H1 (cell line): ENCODE measurements at regions not wholly inside any gene's neighbourhood (a gene's known extent, or its start where the extent isn't known, plus 50 kb on each side); places are given as distances from the start of the nearest gene placed in this dataset.

Experiments used
- CTCF ChIA-PET: fragments of 300-600 bp; sonication (Branson Sonifier 250); formaldehyde crosslinking; loops from one replicate; lab custom pipeline; 2021; ENCODE audit not compliant: partially characterized antibody; lab: Charles Lee
- POLR2A ChIA-PET: fragments of 300-600 bp; sonication (Branson Sonifier 250); formaldehyde crosslinking; loops from one replicate; lab custom pipeline; 2021; ENCODE audit warnings: inconsistent platforms; ENCODE audit not compliant: partially characterized antibody; lab: Charles Lee
- DNase-seq, 2 experiments: peaks; one replicate each; pipeline versions ENCODE4 v3.0.0 to v3.0.0-alpha.2; 2010 to 2022; ENCODE audit warnings: low spot score in 2 of 2, low read depth in 1 of 2, mixed read lengths in 1 of 2
- FAIRE-seq: peaks from 2 replicates; lab custom pipeline; 2011; peaks lifted over from hg19 to GRCh38; lab: Jason Lieb, UNC
- H2AFZ ChIP-seq: 2 replicates; pipeline ENCODE4 v1.8.1; 2012; ENCODE audit warnings: low read length, inconsistent platforms
- H2AK5ac ChIP-seq: 2 replicates; pipeline ENCODE4 v1.6.1; 2013; ENCODE audit warnings: low read depth, low read length
- H2BK120ac ChIP-seq: replicated peaks from 2 replicates; pipeline ENCODE3; 2013; ENCODE audit warnings: low read depth, low read length, inconsistent platforms
- H2BK12ac ChIP-seq: 2 replicates; pipeline ENCODE4 v1.6.1; 2013; ENCODE audit warnings: low read depth, low read length
- H2BK15ac ChIP-seq: 2 replicates; pipeline ENCODE4 v1.6.1; 2013; ENCODE audit warnings: low read length
- H2BK20ac ChIP-seq: 2 replicates; pipeline ENCODE4 v1.6.1; 2013; ENCODE audit warnings: low read length
- H2BK5ac ChIP-seq: 2 replicates; pipeline ENCODE4 v1.6.1; 2013; ENCODE audit warnings: low read depth, low read length
- H3K14ac ChIP-seq: 2 replicates; pipeline ENCODE4 v1.6.1; 2013; ENCODE audit warnings: inconsistent platforms; ENCODE audit not compliant: insufficient read length
- H3K18ac ChIP-seq: 2 replicates; pipeline ENCODE4 v1.6.1; 2013; ENCODE audit warnings: low read length; ENCODE audit errors: extremely low read depth
- H3K23ac ChIP-seq: 2 replicates; pipeline ENCODE4 v1.6.1; 2013; ENCODE audit warnings: inconsistent platforms; ENCODE audit not compliant: insufficient read length
- H3K23me2 ChIP-seq: 2 replicates; pipeline ENCODE4 v1.6.1; 2013; ENCODE audit warnings: low read depth, low read length
- H3K27ac ChIP-seq: 2 replicates; pipeline ENCODE4 v1.6.1; 2011; ENCODE audit warnings: low read depth, low read length, inconsistent platforms
- H3K27me3 ChIP-seq, 4 experiments: replicated peaks in 1 of 4; 1 replicate in 1 of 4; 2 replicates in 3 of 4; pipeline versions ENCODE4 v1.6.1 to v1.8.1; 2011 to 2013; ENCODE audit warnings: low read length in 3 of 4, mild to moderate bottlenecking in 3 of 4, inconsistent platforms in 2 of 4, mixed read lengths in 2 of 4, moderate library complexity in 1 of 4; ENCODE audit not compliant: control insufficient read depth in 3 of 4, insufficient read depth in 3 of 4; ENCODE audit errors: extremely low read depth in 1 of 4
- H3K36me3 ChIP-seq, 4 experiments: 2 replicates each; pipeline versions ENCODE4 v1.6.1 to v1.8.1; 2011 to 2013; ENCODE audit warnings: mild to moderate bottlenecking in 4 of 4, low read length in 3 of 4, moderate library complexity in 2 of 4, control low read depth in 1 of 4, inconsistent platforms in 1 of 4; ENCODE audit not compliant: insufficient read depth in 4 of 4, control insufficient read depth in 2 of 4
- H3K4ac ChIP-seq: replicated peaks from 2 replicates; pipeline ENCODE3; 2013; ENCODE audit warnings: low read length, low read depth, mixed read lengths, inconsistent platforms; ENCODE audit not compliant: insufficient read length
- H3K4me1 ChIP-seq, 4 experiments: replicated peaks in 1 of 4; 1 replicate in 1 of 4; 2 replicates in 3 of 4; pipeline versions ENCODE4 v1.6.1 to v1.8.1; 2011 to 2013; ENCODE audit warnings: low read length in 3 of 4, inconsistent platforms in 2 of 4, mixed read lengths in 1 of 4; ENCODE audit not compliant: insufficient read depth in 4 of 4, control insufficient read depth in 3 of 4
- H3K4me2 ChIP-seq, 2 experiments: 2 replicates each; pipeline versions ENCODE4 v1.6.1 to v1.8.1; 2011 to 2013; ENCODE audit warnings: low read depth in 2 of 2, low read length in 2 of 2, control low read depth in 1 of 2, inconsistent platforms in 1 of 2, mild to moderate bottlenecking in 1 of 2; ENCODE audit not compliant: insufficient read depth in 1 of 2
- H3K4me3 ChIP-seq, 4 experiments: fragments of 200-600, 300-600 bp in 1 of 4; sonication (generic), shearing (Covaris generic), sonication (Bioruptor Twin) in 1 of 4; 2 replicates each; pipeline versions ENCODE4 v1.5.1 to v1.8.1; 2011 to 2016; ENCODE audit warnings: low read length in 4 of 4, low read depth in 3 of 4, control low read depth in 2 of 4, inconsistent platforms in 2 of 4, mild to moderate bottlenecking in 2 of 4, mixed read lengths in 1 of 4, moderate library complexity in 1 of 4; ENCODE audit not compliant: insufficient read depth in 2 of 4; ENCODE audit errors: extremely low read depth in 1 of 4
- H3K56ac ChIP-seq: replicated peaks from 2 replicates; pipeline ENCODE3; 2013; ENCODE audit warnings: low read depth, mild to moderate bottlenecking, mixed read lengths, low read length, inconsistent platforms; ENCODE audit not compliant: insufficient read length
- H3K79me1 ChIP-seq: 2 replicates; pipeline ENCODE4 v1.6.1; 2013; ENCODE audit warnings: low read depth, low read length, control low read depth
- H3K79me2 ChIP-seq, 2 experiments: 2 replicates each; pipeline versions ENCODE4 v1.6.1 to v1.8.1; 2012 to 2013; ENCODE audit warnings: low read length in 2 of 2, mild to moderate bottlenecking in 2 of 2, inconsistent platforms in 1 of 2; ENCODE audit not compliant: insufficient read depth in 2 of 2, control insufficient read depth in 1 of 2
- H3K9ac ChIP-seq, 4 experiments: replicated peaks in 1 of 4; 1 replicate in 1 of 4; 2 replicates in 3 of 4; pipeline versions ENCODE4 v1.6.1 to v1.8.1; 2011 to 2013; ENCODE audit warnings: low read depth in 3 of 4, low read length in 3 of 4, control low read depth in 2 of 4, mild to moderate bottlenecking in 2 of 4, moderate library complexity in 2 of 4, inconsistent platforms in 1 of 4; ENCODE audit errors: extremely low read depth in 1 of 4
- H3K9me3 ChIP-seq, 2 experiments: 2 replicates each; pipeline versions ENCODE4 v1.6.1 to v1.8.1; 2012 to 2013; ENCODE audit warnings: mild to moderate bottlenecking in 2 of 2, moderate library complexity in 2 of 2, control low read depth in 1 of 2, inconsistent platforms in 1 of 2, low read depth in 1 of 2, low read length in 1 of 2, mixed read lengths in 1 of 2; ENCODE audit not compliant: insufficient read depth in 2 of 2
- H4K20me1 ChIP-seq, 2 experiments: replicated peaks in 1 of 2; 2 replicates each; pipeline versions ENCODE3 to v1.8.1; 2011 to 2013; ENCODE audit warnings: inconsistent platforms in 2 of 2, low read length in 2 of 2, mild to moderate bottlenecking in 1 of 2; ENCODE audit not compliant: insufficient read depth in 2 of 2, control insufficient read depth in 1 of 2
- H4K5ac ChIP-seq: 2 replicates; pipeline ENCODE4 v1.6.1; 2013; ENCODE audit warnings: low read length, low read depth, mixed read lengths, inconsistent platforms; ENCODE audit not compliant: insufficient read length
- H4K8ac ChIP-seq: 2 replicates; pipeline ENCODE4 v1.8.0; 2013; ENCODE audit warnings: mild to moderate bottlenecking, moderate library complexity, low read length, inconsistent platforms; ENCODE audit not compliant: insufficient read depth; ENCODE audit errors: extremely low read depth
- H4K91ac ChIP-seq: replicated peaks from 2 replicates; pipeline ENCODE3; 2013; ENCODE audit warnings: low read length, mixed read lengths, inconsistent platforms; ENCODE audit not compliant: insufficient read length
- CTBP2 ChIP-seq: IDR thresholded peaks from 2 replicates; pipeline ENCODE4 v1.7.0; 2011; ENCODE audit warnings: borderline replicate concordance, mild to moderate bottlenecking, moderate library complexity, mixed read lengths, low read length; ENCODE audit not compliant: insufficient read depth, insufficient read length
- E2F6 ChIP-seq: IDR thresholded peaks from 2 replicates; pipeline ENCODE4 v1.6.1; 2012; ENCODE audit warnings: inconsistent platforms
- EGR1 ChIP-seq: IDR thresholded peaks from 2 replicates; pipeline ENCODE4 v1.6.1; 2011; ENCODE audit warnings: low read depth, low read length, borderline replicate concordance
- KDM4A ChIP-seq: IDR thresholded peaks from one replicate; pipeline ENCODE4 v1.7.1; 2012; ENCODE audit warnings: low read depth, mild to moderate bottlenecking, moderate library complexity, low read length, inconsistent platforms; ENCODE audit not compliant: severe bottlenecking
- RXRA ChIP-seq: IDR thresholded peaks from 2 replicates; pipeline ENCODE4 v1.6.1; 2011; ENCODE audit warnings: low read depth, mild to moderate bottlenecking, low read length, moderate library complexity; ENCODE audit not compliant: insufficient read depth
- SIRT6 ChIP-seq: IDR thresholded peaks from one replicate; pipeline ENCODE4 v1.7.1; 2012; ENCODE audit warnings: low read length, inconsistent platforms
- SP1 ChIP-seq: IDR thresholded peaks from 2 replicates; pipeline ENCODE4 v1.6.1; 2011; ENCODE audit warnings: low read depth, low read length
- TAF7 ChIP-seq: optimal IDR thresholded peaks from 2 replicates; pipeline ENCODE3; 2011; ENCODE audit warnings: low read depth, mild to moderate bottlenecking, inconsistent platforms, low read length, moderate library complexity, borderline replicate concordance
- TEAD4 ChIP-seq: IDR thresholded peaks from 2 replicates; pipeline ENCODE4 v1.6.1; 2012; ENCODE audit warnings: low read depth, low read length, inconsistent platforms, mixed read lengths
- ZNF274 ChIP-seq: IDR thresholded peaks from 2 replicates; pipeline ENCODE4 v1.7.0; 2012; ENCODE audit warnings: low read length, borderline replicate concordance; ENCODE audit errors: extremely low read depth
- WGBS, 2 experiments: shearing (Covaris generic) in 1 of 2; methylation state at CpG; one replicate each; pipeline versions ENCODE4 v1.1.6 to v1.1.7; 2013 to 2015; ENCODE audit warnings: low lambda C conversion rate in 2 of 2, mixed read lengths in 2 of 2, inconsistent platforms in 1 of 2, low coverage in 1 of 2, missing lambda C conversion rate in 1 of 2; ENCODE audit not compliant: insufficient replicate concordance in 2 of 2, insufficient coverage in 1 of 2, insufficient read length in 1 of 2; ENCODE audit errors: extremely low coverage in 1 of 2, missing lambda C conversion rate in 1 of 2; 5-methylcytosine and 5-hydroxymethylcytosine counted together

DNA sequence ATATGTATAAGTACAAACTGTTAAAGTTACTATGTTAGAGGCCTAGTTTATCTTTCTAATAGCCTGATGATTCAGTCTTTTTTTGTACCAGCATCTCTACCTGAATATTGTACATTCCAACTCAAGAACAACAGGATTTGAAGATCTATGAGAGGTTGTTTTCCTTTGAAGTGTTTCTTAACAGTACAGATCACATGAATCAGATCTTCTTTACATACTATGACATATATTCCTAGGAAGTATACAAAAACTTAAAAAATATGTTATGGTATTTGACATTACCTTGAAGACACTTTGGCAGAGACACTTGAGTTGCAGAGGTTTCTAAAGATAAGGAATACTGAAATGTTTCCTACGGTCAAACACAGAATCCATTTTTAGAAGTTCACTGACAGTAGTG is 1280.9 kb downstream of the KCNT2 start:
- CTCF ChIA-PET, result interaction anchor here (1.0 kb wide), 1 partner anchor 12 kb away, joined by 3 read pairs; no protein-coding TSS in a partner anchor
- Histone ChIP-seq H4K8ac (no peak overlapping the region), H3K9me3 (no peaks in the 10 kb centered on the region), H2BK15ac (no peak overlapping the region), H3K4me1 (no peaks in the 10 kb centered on the region), H2BK20ac (no peak overlapping the region), H3K14ac (no peak overlapping the region), H2AFZ (no peak overlapping the region), H2BK12ac (no peak overlapping the region), H3K4me3 (no peak overlapping the region), H3K9ac (no peak overlapping the region), H2BK5ac (no peak overlapping the region), H3K4ac (no peak overlapping the region), H3K23ac (no peak overlapping the region), H3K23me2 (no peaks in the 10 kb centered on the region), H3K18ac (no peak overlapping the region), H3K4me2 (no peak overlapping the region), H3K27ac (no peak overlapping the region), H3K56ac (no peak overlapping the region), H3K36me3 (no peaks in the 10 kb centered on the region), H2BK120ac (no peak overlapping the region), H4K91ac (no peak overlapping the region), H3K79me2 (no peaks in the 10 kb centered on the region), H4K5ac (no peak overlapping the region), H4K20me1 (no peaks in the 10 kb centered on the region), H3K79me1 (no peaks in the 10 kb centered on the region), H2AK5ac (no peak overlapping the region), H3K27me3 (peaks cover 0 to 1% (median 0%) of the 10 kb centered on the region in 4 experiments; a peak in 1 of 7 replicates)
- 94% methylated on average over 1 of the region's 1 CpG; no CpG with 5 or more reads in 1 of the 2 experiments for WGBS, 2 experiments
- DNase-seq (no peak), FAIRE-seq (no peak)
- POLR2A ChIA-PET, result no interaction called here
- no peak for TF ChIP-seq EGR1
- no peak for TF ChIP-seq ZNF274
- no peak for TF ChIP-seq E2F6
- TF ChIP-seq CTBP2, result no peak
- TF ChIP-seq SP1, result no peak
- TF ChIP-seq KDM4A, result no peak
- no peak for TF ChIP-seq TEAD4
- no peak for TF ChIP-seq SIRT6
- TF ChIP-seq RXRA, result no peak
- no peak for TF ChIP-seq TAF7
